SK-N-SH (cell line): ENCODE measurements at regions not wholly inside any gene's neighbourhood (a gene's known extent, or its start where the extent isn't known, plus 50 kb on each side); places are given as distances from the start of the nearest gene placed in this dataset.

Experiments
- CTCF ChIP-seq: fragments of 200-600 bp; sonication (generic); IDR thresholded peaks from 2 replicates; pipeline ENCODE4 v1.6.1; 2017; ENCODE audit warnings: antibody characterized with exemption, mild to moderate bottlenecking, moderate library complexity
- ELF1 ChIP-seq: IDR thresholded peaks from 2 replicates; pipeline ENCODE4 v1.4.0; 2012
- FOSL2 ChIP-seq: IDR thresholded peaks from 2 replicates; pipeline ENCODE4 v1.4.0; 2012; ENCODE audit warnings: low read depth, mild to moderate bottlenecking, moderate library complexity, borderline replicate concordance
- GABPA ChIP-seq: IDR thresholded peaks from 2 replicates; pipeline ENCODE4 v1.4.0; 2012; ENCODE audit warnings: low read depth, mild to moderate bottlenecking
- GATA2 ChIP-seq: sonication (generic); formaldehyde crosslinking; IDR thresholded peaks from 2 replicates; pipeline ENCODE4 v1.5.0; 2020; ENCODE audit warnings: mild to moderate bottlenecking, missing genetic modification reagents
- MAX ChIP-seq: IDR thresholded peaks from 2 replicates; pipeline ENCODE4 v1.4.0; 2012; ENCODE audit warnings: low read depth
- RAD21 ChIP-seq: IDR thresholded peaks from 2 replicates; pipeline ENCODE4 v1.6.1; 2012; ENCODE audit warnings: mild to moderate bottlenecking, low read length
- REST ChIP-seq: IDR thresholded peaks from 2 replicates; pipeline ENCODE4 v1.6.1; 2012; ENCODE audit warnings: mild to moderate bottlenecking, low read depth, low read length, moderate library complexity
- SMC3 ChIP-seq: IDR thresholded peaks from 2 replicates; pipeline ENCODE4 v1.6.1; 2012; ENCODE audit warnings: low read depth, low read length, improper control_type of control experiment
- TF ChIP-seq, protein P1 (sequence below): IDR thresholded peaks from 2 replicates; pipeline ENCODE4 v1.4.0; 2012; ENCODE audit warnings: low read depth, borderline replicate concordance
- TF ChIP-seq, protein P2 (sequence below): IDR thresholded peaks from 2 replicates; pipeline ENCODE4; 2012

DNA sequence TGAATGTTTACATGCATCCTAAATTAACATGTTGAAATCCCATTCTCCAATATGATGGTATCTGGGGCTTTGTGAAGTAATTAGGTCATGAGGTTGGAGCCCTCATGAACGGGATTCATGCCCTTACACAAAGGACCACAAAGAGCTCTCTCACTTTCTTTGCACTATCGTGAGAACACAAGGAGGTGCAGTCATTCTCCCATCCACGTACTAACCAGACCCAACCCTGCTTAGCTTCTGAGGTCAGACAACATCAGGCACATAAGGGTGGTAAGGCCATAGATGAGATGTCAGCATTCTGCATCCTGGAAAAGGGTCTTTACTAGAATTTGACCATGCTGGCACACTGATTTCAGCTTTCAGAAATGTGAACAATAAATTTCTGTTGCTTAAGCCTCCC is 1211.9 kb upstream of the MIR17HG start:
- TF ChIP-seq ELF1 (no peak), CTCF (no peak), MAX (no peak), SMC3 (no peak), REST (no peak), GABPA (no peak), FOSL2 (no peak), GATA2 (CRISPR knock-in tag) (no peak), RAD21 (no peak)
- TF ChIP-seq, protein P1, sequence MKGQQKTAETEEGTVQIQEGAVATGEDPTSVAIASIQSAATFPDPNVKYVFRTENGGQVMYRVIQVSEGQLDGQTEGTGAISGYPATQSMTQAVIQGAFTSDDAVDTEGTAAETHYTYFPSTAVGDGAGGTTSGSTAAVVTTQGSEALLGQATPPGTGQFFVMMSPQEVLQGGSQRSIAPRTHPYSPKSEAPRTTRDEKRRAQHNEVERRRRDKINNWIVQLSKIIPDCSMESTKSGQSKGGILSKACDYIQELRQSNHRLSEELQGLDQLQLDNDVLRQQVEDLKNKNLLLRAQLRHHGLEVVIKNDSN, result no peak
- TF ChIP-seq, protein P2, sequence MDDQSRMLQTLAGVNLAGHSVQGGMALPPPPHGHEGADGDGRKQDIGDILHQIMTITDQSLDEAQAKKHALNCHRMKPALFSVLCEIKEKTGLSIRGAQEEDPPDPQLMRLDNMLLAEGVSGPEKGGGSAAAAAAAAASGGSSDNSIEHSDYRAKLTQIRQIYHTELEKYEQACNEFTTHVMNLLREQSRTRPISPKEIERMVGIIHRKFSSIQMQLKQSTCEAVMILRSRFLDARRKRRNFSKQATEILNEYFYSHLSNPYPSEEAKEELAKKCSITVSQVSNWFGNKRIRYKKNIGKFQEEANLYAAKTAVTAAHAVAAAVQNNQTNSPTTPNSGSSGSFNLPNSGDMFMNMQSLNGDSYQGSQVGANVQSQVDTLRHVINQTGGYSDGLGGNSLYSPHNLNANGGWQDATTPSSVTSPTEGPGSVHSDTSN, result no peak
